GM12864 (cell line): ENCODE measurements at regions not wholly inside any gene's neighbourhood (a gene's known extent, or its start where the extent isn't known, plus 50 kb on each side); places are given as distances from the start of the nearest gene placed in this dataset.

Experiments used
- DNase-seq: peaks from one replicate; pipeline ENCODE4 v3.0.0-alpha.2; 2011; ENCODE audit warnings: low read depth
- H3K4me3 ChIP-seq: 2 replicates; pipeline ENCODE4 v1.5.1; 2011; ENCODE audit warnings: mild to moderate bottlenecking, low read depth, low read length, control low read depth
- TF ChIP-seq, protein P1 (sequence below): IDR thresholded peaks from 2 replicates; pipeline ENCODE4 v1.5.1; 2011; ENCODE audit warnings: low read depth, mild to moderate bottlenecking, moderate library complexity, low read length, control low read depth, inconsistent platforms; ENCODE audit errors: missing control alignments

DNA sequence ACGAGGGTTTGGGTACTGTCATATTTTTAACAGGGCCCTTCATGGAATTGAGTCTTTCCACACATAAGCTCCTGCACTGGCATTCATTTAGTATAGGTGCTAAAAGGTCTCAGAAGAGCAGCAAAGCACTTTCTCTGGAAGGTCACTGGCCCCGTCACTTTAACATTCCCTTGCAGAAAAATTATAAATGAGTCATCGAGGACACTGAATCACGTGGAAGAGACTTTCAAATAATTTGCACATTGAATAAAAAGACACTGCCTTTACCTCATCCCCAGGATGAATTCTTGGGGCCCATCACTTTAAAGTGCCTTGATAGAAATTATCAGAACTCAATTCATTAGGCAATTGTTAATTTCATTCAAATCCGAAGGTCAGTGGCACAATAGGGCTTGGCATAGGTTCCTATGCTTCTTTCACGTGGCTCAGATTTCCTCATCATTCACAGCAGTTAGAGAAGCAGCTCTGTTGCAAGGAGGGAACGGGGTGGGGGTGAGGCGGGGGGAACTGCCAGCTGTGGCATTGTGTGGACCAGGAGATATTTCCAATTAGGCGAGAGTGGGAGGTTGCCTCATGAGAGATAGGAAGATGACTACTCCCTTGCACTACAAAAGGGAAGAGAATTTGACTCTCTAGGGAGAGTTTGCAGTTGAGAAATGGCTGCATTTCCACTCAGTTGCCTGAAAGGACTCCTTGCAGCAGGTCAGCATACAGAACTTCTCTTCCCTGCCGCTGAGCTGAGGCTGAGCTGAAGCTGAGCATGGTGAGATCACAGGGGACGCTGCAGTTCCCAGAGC lies 86.3 kb upstream of the NPAS2 start:
- no peak overlapping the region for H3K4me3 ChIP-seq
- TF ChIP-seq, protein P1, sequence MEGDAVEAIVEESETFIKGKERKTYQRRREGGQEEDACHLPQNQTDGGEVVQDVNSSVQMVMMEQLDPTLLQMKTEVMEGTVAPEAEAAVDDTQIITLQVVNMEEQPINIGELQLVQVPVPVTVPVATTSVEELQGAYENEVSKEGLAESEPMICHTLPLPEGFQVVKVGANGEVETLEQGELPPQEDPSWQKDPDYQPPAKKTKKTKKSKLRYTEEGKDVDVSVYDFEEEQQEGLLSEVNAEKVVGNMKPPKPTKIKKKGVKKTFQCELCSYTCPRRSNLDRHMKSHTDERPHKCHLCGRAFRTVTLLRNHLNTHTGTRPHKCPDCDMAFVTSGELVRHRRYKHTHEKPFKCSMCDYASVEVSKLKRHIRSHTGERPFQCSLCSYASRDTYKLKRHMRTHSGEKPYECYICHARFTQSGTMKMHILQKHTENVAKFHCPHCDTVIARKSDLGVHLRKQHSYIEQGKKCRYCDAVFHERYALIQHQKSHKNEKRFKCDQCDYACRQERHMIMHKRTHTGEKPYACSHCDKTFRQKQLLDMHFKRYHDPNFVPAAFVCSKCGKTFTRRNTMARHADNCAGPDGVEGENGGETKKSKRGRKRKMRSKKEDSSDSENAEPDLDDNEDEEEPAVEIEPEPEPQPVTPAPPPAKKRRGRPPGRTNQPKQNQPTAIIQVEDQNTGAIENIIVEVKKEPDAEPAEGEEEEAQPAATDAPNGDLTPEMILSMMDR: no peak
- no peak for DNase-seq

DNA sequence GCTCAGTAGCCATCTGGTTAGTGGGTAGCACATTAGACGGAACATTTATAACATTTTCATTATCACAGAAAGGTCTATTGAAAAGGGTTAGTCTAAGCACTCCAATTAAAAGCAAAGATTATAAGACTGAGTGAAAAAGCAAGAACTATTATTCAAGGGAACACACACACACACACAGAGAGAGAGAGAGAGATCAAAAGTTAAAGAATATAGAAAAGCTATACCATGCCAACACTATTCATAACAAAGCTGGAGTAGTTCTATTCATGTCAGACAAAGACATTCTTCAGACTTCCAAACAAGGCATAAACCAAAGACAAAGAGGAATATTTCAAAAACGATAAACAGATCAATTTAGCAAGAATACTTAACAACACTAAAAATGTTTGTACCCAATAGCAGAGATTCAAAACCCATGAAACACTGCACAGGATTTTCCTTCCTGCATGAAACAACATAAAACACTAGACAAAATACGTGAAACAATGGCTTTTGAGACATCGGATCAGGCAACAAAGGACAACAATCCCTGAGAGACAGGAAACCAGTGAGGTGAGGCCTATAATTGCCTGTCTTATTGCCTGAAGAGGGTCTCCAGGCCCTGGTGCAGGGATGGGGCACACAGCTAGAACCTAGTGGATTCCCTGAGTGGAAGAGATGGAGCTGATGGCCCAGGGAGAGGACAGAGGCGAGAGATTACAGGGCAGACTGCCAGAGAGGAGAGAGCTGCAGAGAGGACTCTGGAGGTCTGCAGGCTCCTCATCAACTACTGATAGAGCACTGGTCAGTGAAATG lies 83.6 kb upstream of the NPAS2 start:
- TF ChIP-seq, protein P1: no peak
- DNase-seq: no peak
- H3K4me3 ChIP-seq: no peak overlapping the region

DNA sequence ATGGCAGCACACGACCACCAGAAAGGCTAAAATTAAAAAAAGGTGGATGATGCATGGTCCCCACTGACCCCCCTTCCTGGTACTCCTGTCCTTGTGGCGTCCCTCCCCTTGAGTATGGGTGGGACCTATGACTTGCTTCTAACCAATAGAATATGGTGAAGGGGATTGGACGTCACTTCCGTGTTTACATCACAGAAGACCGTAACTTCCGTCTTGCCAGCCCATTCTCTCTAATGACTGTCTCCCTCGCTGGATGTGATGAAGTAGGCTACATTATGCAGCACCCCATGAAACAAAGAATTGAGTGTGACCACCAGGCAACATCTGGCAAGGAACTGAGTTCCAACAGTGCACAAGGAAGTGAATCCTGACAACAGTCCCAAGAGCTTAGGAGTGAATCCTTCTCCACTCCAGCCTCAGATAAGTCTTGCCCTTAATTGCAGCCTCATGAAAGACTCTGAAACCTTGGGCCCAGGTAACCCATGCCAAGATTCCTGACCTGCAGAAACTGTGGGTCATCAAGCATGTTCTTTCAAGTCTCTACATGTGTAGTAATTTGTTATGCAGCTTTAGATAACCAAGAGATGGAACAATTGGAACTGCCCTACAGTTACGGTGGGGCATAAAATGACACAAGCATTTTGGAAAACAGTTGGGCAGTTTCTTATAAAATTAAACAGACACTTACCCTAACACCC lies 80.1 kb upstream of the NPAS2 start:
- TF ChIP-seq, protein P1: no peak
- no peak overlapping the region for H3K4me3 ChIP-seq
- no peak for DNase-seq

DNA sequence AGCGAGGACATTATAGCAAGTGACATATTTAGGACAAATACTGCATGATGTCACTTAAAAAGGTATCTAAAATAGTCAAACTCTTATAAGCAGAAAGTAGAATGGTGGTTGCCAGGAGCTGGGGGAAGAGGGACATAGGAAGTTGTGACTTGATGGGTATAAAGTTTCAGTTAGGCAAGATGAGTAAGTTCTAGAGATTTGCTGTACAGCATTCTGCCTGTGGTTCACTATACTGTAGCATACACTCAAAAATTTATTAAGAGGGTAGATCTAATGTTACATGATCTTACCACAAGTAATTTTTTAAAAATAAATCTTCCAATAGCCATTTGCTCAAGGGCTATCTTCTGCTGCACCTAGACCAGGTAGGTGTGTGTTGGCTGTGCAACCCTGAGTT lies 78.1 kb upstream of the NPAS2 start:
- TF ChIP-seq, protein P1: no peak
- no peak for DNase-seq
- no peak overlapping the region for H3K4me3 ChIP-seq

DNA sequence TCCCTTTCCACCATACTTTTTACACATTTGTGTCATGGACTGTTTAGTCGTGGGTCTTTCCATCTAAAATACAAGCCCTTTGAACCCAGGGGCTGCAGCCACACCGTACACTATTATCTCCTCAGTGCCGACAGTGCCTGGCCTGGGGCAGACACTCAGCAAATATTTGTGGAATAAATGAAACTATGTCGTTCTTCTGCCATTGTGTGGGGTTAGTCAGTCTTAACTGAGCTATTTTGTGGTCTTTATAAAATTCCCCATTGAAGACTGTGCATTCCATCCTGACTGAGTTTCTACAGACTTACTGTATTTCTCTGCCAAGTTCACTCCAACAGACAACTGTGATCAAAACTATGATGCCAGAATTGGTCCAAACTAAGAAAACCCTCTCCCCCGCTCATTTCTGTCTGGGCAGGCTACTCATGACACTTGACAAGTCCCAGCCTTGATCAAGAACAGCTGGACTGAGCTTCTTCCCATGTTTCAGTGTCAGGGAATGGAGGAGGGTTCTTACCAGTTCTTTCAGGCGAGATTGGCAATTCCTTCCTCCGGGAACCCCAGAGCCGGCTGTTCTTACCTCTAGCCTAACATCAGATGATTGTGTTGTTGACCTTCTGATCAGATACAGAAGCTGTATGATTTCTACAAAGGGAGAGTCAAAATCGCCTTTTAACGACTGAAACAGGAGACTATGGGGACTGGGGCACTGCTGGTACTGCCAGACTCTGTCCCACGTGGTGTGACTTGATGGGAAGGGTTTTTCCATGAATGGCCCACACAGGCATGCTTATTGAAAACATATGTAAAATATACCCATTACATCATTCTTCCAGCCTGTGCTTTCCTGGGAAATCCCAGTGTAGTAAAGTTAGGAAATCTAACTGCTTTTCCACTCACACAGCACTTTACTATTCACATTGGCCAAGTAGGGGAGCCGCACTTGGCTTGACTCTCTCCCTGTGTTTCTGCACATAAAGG lies 77.4 kb upstream of the NPAS2 start:
- no peak for DNase-seq
- TF ChIP-seq, protein P1: no peak
- H3K4me3 ChIP-seq: no peak overlapping the region

DNA sequence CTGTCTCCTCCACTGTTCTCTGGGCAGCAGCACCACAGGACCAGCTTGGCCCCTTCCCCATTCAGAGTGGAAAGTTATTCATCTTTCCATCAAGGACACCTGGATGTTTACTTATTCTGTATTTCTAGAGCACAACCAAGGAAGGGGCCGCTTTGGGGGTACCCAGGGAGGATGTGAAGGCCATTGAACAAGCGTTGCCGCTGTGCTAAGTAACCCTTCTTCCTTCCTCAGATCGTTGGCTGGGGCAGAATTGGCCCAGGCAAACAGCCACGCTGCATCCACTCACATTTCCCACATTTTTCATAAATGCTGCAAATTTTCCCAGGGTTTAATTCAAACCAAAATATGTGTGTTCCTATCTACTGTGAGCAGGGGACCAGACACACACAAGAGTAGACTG lies 76.2 kb upstream of the NPAS2 start:
- DNase-seq: no peak
- H3K4me3 ChIP-seq: no peak overlapping the region
- TF ChIP-seq, protein P1: no peak
